Ascending aorta (tissue), 2 donors: ENCODE measurements at regions not wholly inside any gene's neighbourhood (a gene's known extent, or its start where the extent isn't known, plus 50 kb on each side); places are given as distances from the start of the nearest gene placed in this dataset.

Experiments
- DNase-seq, 2 donors: peaks; one replicate each; pipeline ENCODE4 v3.0.0-alpha.2; 2019; ENCODE audit warnings: low spot score in 2 of 2
- H3K27ac ChIP-seq, 2 donors: fragments of 200-600 bp; sonication (generic); one replicate each; pipeline ENCODE4 v1.5.1; 2016 to 2017; ENCODE audit warnings: mild to moderate bottlenecking in 1 of 2
- H3K27me3 ChIP-seq: fragments of 200-600 bp; sonication (generic); one replicate; pipeline ENCODE4 v1.5.1; 2017
- H3K36me3 ChIP-seq, 2 donors: fragments of 200-600 bp; sonication (generic); one replicate each; pipeline ENCODE4 v1.5.1; 2016
- H3K4me1 ChIP-seq, 2 donors: fragments of 200-600 bp; sonication (generic); one replicate each; pipeline ENCODE4 v1.5.1; 2016 to 2017; ENCODE audit warnings: mild to moderate bottlenecking in 1 of 2
- H3K4me3 ChIP-seq, 2 donors: fragments of 200-600 bp; sonication (generic); one replicate each; pipeline ENCODE4 v1.5.1; 2016 to 2017; ENCODE audit warnings: mild to moderate bottlenecking in 1 of 2
- H3K9me3 ChIP-seq, 2 donors: fragments of 200-600 bp; sonication (generic); one replicate each; pipeline ENCODE4 v1.5.1; 2016
- CTCF ChIP-seq, 3 experiments: fragments of 200-600 bp in 2 of 3; fragments of 450-650 bp in 1 of 3; sonication (generic) in 2 of 3; IDR thresholded peaks; one replicate each; pipeline ENCODE4 v1.5.1; 2016 to 2019; ENCODE audit warnings: antibody characterized with exemption in 3 of 3, mild to moderate bottlenecking in 1 of 3, moderate library complexity in 1 of 3
- intact Hi-C: fragments of 100-400 bp; cut with DNase I; formaldehyde crosslinking; loops from one replicate; pipeline ENCODE4 v1.15.1; 2023

GRCh38 chr17:34045990-34046389, 209.1 kb upstream of the CCL2 start:
- Histone ChIP-seq H3K36me3 (no peaks in the 10 kb centered on the region), H3K4me1 (no peaks in the 10 kb centered on the region), H3K27me3 (no peaks in the 10 kb centered on the region), H3K9me3 (no peaks in the 10 kb centered on the region), H3K27ac (no peak overlapping the region), H3K4me3 (no peak overlapping the region)
- no peak for TF ChIP-seq CTCF (IDR thresholded peaks at IDR 0.05)
- DNase-seq, result no peak
- intact Hi-C loops, result no loop called here

- intact Hi-C loops, result no loop called here
- Histone ChIP-seq H3K27ac (no peak overlapping the region), H3K4me3 (no peak overlapping the region), H3K9me3 (no peaks in the 10 kb centered on the region), H3K27me3 (no peaks in the 10 kb centered on the region), H3K36me3 (no peaks in the 10 kb centered on the region), H3K4me1 (no peaks in the 10 kb centered on the region)
- no peak for DNase-seq
- no peak for TF ChIP-seq CTCF (IDR thresholded peaks at IDR 0.05)
Measured at GRCh38 chr17:34051046-34051445, 204.0 kb upstream of the CCL2 start.

GRCh38 chr17:34054495-34054894, 200.6 kb upstream of the CCL2 start:
- H3K27ac ChIP-seq, result no peak overlapping the region
- H3K27me3 ChIP-seq, result no peaks in the 10 kb centered on the region
- H3K36me3 ChIP-seq, result no peaks in the 10 kb centered on the region
- no peak overlapping the region for H3K4me3 ChIP-seq
- intact Hi-C loops, result no loop called here
- no peaks in the 10 kb centered on the region for H3K4me1 ChIP-seq
- TF ChIP-seq CTCF (IDR thresholded peaks at IDR 0.05), result no peak
- no peak for DNase-seq
- no peaks in the 10 kb centered on the region for H3K9me3 ChIP-seq

- no peak for TF ChIP-seq CTCF (IDR thresholded peaks at IDR 0.05)
- Histone ChIP-seq H3K9me3 (no peaks in the 10 kb centered on the region), H3K27me3 (no peaks in the 10 kb centered on the region), H3K36me3 (no peaks in the 10 kb centered on the region), H3K4me1 (no peaks in the 10 kb centered on the region), H3K4me3 (no peak overlapping the region), H3K27ac (no peak overlapping the region)
- no peak for DNase-seq
- intact Hi-C loops, result no loop called here
Measured at GRCh38 chr17:34055606-34056005, 199.5 kb upstream of the CCL2 start.

- no peaks in the 10 kb centered on the region for H3K27me3 ChIP-seq
- no peaks in the 10 kb centered on the region for H3K9me3 ChIP-seq
- intact Hi-C loops, result no loop called here
- TF ChIP-seq CTCF (IDR thresholded peaks at IDR 0.05), result no peak
- H3K27ac ChIP-seq, result no peak overlapping the region
- no peak for DNase-seq
- no peaks in the 10 kb centered on the region for H3K4me1 ChIP-seq
- no peaks in the 10 kb centered on the region for H3K36me3 ChIP-seq
- H3K4me3 ChIP-seq, result no peak overlapping the region
Measured at GRCh38 chr17:34059423-34060220, 195.5 kb upstream of the CCL2 start.

GRCh38 chr17:34066528-34066927, 188.6 kb upstream of the CCL2 start:
- no peak for DNase-seq
- Histone ChIP-seq H3K27me3 (no peaks in the 10 kb centered on the region), H3K27ac (no peak overlapping the region), H3K4me1 (no peaks in the 10 kb centered on the region), H3K4me3 (no peak overlapping the region), H3K9me3 (no peaks in the 10 kb centered on the region), H3K36me3 (no peaks in the 10 kb centered on the region)
- intact Hi-C loops, result no loop called here
- TF ChIP-seq CTCF (IDR thresholded peaks at IDR 0.05), result no peak
